Neural cell (in vitro differentiated cells): ENCODE measurements at regions not wholly inside any gene's neighbourhood (a gene's known extent, or its start where the extent isn't known, plus 50 kb on each side); places are given as distances from the start of the nearest gene placed in this dataset.

ENCODE experiments used
- H2AFZ ChIP-seq: fragments of 200-600, 300-800 bp; sonication (generic), shearing (Covaris generic); 2 replicates; pipeline ENCODE4 v1.6.0; 2014; ENCODE audit warnings: low read depth, mild to moderate bottlenecking, antibody characterized with exemption, low read length, moderate library complexity
- H3F3A ChIP-seq: fragments of 200-600 bp; shearing (Covaris generic); 2 replicates; pipeline ENCODE4 v1.6.1; 2016; ENCODE audit warnings: mild to moderate bottlenecking, moderate library complexity, mixed read lengths, antibody characterized with exemption, low read length; ENCODE audit not compliant: insufficient read depth, poor library complexity, severe bottlenecking
- H3K27ac ChIP-seq: fragments of 200-600, 300-800 bp; sonication (generic), shearing (Covaris generic); 2 replicates; pipeline ENCODE4 v1.5.1; 2014; ENCODE audit warnings: mild to moderate bottlenecking, low read length, moderate library complexity
- H3K27me3 ChIP-seq: fragments of 300-800, 200-600 bp; sonication (generic), shearing (Covaris generic); 2 replicates; pipeline ENCODE4 v1.6.0; 2014; ENCODE audit warnings: mild to moderate bottlenecking, low read depth, low read length, moderate library complexity; ENCODE audit not compliant: insufficient read depth
- H3K36me3 ChIP-seq: fragments of 300-800, 200-600 bp; sonication (generic), shearing (Covaris generic); 2 replicates; pipeline ENCODE4 v1.5.1; 2014; ENCODE audit warnings: mild to moderate bottlenecking, antibody characterized with exemption, low read length, moderate library complexity; ENCODE audit not compliant: insufficient read depth
- H3K4me2 ChIP-seq: fragments of 300-800, 200-600 bp; sonication (generic), shearing (Covaris generic); 2 replicates; pipeline ENCODE4 v1.6.0; 2014; ENCODE audit warnings: mild to moderate bottlenecking, low read length
- H3K4me3 ChIP-seq: fragments of 300-800, 200-600 bp; sonication (generic), shearing (Covaris generic); 2 replicates; pipeline ENCODE4 v1.5.1; 2014; ENCODE audit warnings: mild to moderate bottlenecking, low read length, moderate library complexity
- H3K79me2 ChIP-seq: fragments of 200-600 bp; shearing (Covaris generic); replicated peaks from 2 replicates; pipeline ENCODE4 v1.6.0; 2014; ENCODE audit warnings: mild to moderate bottlenecking, low read length, moderate library complexity; ENCODE audit not compliant: insufficient read depth
- H3K9ac ChIP-seq: fragments of 300-800, 200-600 bp; sonication (generic), shearing (Covaris generic); 2 replicates; pipeline ENCODE4 v1.6.1; 2016; ENCODE audit warnings: mild to moderate bottlenecking, low read length, mixed read lengths
- H3K9me2 ChIP-seq: fragments of 200-600 bp; shearing (Covaris generic); 2 replicates; pipeline ENCODE4 v1.6.1; 2016; ENCODE audit warnings: mild to moderate bottlenecking, low read length, mixed read lengths; ENCODE audit not compliant: insufficient read depth
- H3K9me3 ChIP-seq: fragments of 200-600, 300-800 bp; sonication (generic), shearing (Covaris generic); 2 replicates; pipeline ENCODE4 v1.6.1; 2016; ENCODE audit warnings: mild to moderate bottlenecking, mixed run types, low read length, moderate library complexity, mixed read lengths
- H4K20me1 ChIP-seq: fragments of 200-600 bp; shearing (Covaris generic); 2 replicates; pipeline ENCODE4 v1.6.1; 2016; ENCODE audit warnings: mild to moderate bottlenecking, mixed run types; ENCODE audit not compliant: insufficient read depth
- EP300 ChIP-seq: fragments of 450-650 bp; conservative IDR thresholded peaks from 2 replicates; pipeline ENCODE4 v1.6.1; 2014; ENCODE audit warnings: antibody characterized with exemption, mild to moderate bottlenecking, moderate library complexity; ENCODE audit not compliant: poor library complexity, severe bottlenecking
- EZH2 ChIP-seq: fragments of 200-600, 300-800 bp; shearing (Covaris generic), sonication (generic); IDR thresholded peaks from 2 replicates; pipeline ENCODE4 v1.6.1; 2014; ENCODE audit warnings: antibody characterized with exemption, low read length, borderline replicate concordance, mild to moderate bottlenecking; ENCODE audit not compliant: insufficient read depth, poor library complexity, severe bottlenecking
- MXI1 ChIP-seq: fragments of 450-650 bp; conservative IDR thresholded peaks from 2 replicates; pipeline ENCODE4 v1.6.1; 2014; ENCODE audit warnings: antibody characterized with exemption, mild to moderate bottlenecking; ENCODE audit not compliant: poor library complexity, severe bottlenecking
- POLR2AphosphoS5 ChIP-seq: IDR thresholded peaks from 2 replicates; pipeline ENCODE4 v1.6.1; 2012
- RAD21 ChIP-seq: fragments of 450-650 bp; conservative IDR thresholded peaks from 2 replicates; pipeline ENCODE4 v1.6.1; 2014; ENCODE audit warnings: antibody characterized with exemption, mild to moderate bottlenecking, moderate library complexity
- REST ChIP-seq: IDR thresholded peaks from 2 replicates; pipeline ENCODE4 v1.6.1; 2012; ENCODE audit warnings: borderline replicate concordance
- SMC3 ChIP-seq: fragments of 450-650 bp; conservative IDR thresholded peaks from 2 replicates; pipeline ENCODE4 v1.6.1; 2014; ENCODE audit warnings: antibody characterized with exemption, mild to moderate bottlenecking, moderate library complexity; ENCODE audit not compliant: poor library complexity
- TAF1 ChIP-seq: IDR thresholded peaks from 2 replicates; pipeline ENCODE4 v1.6.1; 2012; ENCODE audit warnings: low read depth
- TF ChIP-seq, protein P1 (sequence below): fragments of 450-650 bp; IDR thresholded peaks from 2 replicates; pipeline ENCODE4 v1.5.1; 2014; ENCODE audit warnings: antibody characterized with exemption, mild to moderate bottlenecking, moderate library complexity; ENCODE audit not compliant: poor library complexity, severe bottlenecking

- TF ChIP-seq RAD21: no peak
- TF ChIP-seq EZH2: no peak
- TF ChIP-seq TAF1: no peak
- TF ChIP-seq POLR2AphosphoS5: no peak
- no peak for TF ChIP-seq REST
- TF ChIP-seq EP300: no peak
- TF ChIP-seq, protein P1, sequence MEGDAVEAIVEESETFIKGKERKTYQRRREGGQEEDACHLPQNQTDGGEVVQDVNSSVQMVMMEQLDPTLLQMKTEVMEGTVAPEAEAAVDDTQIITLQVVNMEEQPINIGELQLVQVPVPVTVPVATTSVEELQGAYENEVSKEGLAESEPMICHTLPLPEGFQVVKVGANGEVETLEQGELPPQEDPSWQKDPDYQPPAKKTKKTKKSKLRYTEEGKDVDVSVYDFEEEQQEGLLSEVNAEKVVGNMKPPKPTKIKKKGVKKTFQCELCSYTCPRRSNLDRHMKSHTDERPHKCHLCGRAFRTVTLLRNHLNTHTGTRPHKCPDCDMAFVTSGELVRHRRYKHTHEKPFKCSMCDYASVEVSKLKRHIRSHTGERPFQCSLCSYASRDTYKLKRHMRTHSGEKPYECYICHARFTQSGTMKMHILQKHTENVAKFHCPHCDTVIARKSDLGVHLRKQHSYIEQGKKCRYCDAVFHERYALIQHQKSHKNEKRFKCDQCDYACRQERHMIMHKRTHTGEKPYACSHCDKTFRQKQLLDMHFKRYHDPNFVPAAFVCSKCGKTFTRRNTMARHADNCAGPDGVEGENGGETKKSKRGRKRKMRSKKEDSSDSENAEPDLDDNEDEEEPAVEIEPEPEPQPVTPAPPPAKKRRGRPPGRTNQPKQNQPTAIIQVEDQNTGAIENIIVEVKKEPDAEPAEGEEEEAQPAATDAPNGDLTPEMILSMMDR: no peak
- no peak for TF ChIP-seq MXI1
- no peak for TF ChIP-seq SMC3
- no peaks in the 10 kb centered on the region for H3K9me3 ChIP-seq
These were observed 108.4 kb downstream of the MSX2 start for GRCh38 chr5:174832811-174833210.

DNA sequence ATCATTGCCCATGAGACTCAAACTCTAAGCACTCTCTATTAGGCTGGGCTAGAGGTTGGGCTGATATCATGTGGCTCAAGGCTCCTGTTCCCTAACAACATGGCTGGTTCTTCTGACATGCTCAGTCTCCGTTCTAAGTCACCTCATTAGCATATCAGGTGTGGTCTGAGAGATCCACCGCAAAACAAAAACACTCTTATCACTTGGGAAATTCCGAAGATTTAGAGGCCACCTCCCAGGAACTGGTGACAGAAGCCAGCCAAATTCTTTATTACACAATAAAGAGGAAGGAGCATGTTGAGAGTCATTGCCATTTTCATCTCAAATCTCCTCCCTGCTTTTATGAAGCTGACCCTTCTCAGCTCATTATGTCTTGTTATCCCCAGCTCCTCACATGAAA lies 107.6 kb downstream of the MSX2 start:
- Histone ChIP-seq H3K36me3 (no peaks in the 10 kb centered on the region), H4K20me1 (no peaks in the 10 kb centered on the region), H3K9me2 (no peaks in the 10 kb centered on the region), H3K4me3 (no peak overlapping the region), H3K9ac (no peak overlapping the region), H3K79me2 (no peaks in the 10 kb centered on the region), H3F3A (no peaks in the 10 kb centered on the region), H3K9me3 (no peaks in the 10 kb centered on the region), H3K27ac (no peak overlapping the region), H2AFZ (no peak overlapping the region), H3K27me3 (no peaks in the 10 kb centered on the region), H3K4me2 (no peak overlapping the region)
- TF ChIP-seq, protein P1: no peak
- no peak for TF ChIP-seq MXI1
- no peak for TF ChIP-seq REST
- TF ChIP-seq SMC3: no peak
- TF ChIP-seq TAF1: no peak
- no peak for TF ChIP-seq EP300
- TF ChIP-seq EZH2: no peak
- no peak for TF ChIP-seq POLR2AphosphoS5
- TF ChIP-seq RAD21: no peak

More at GRCh38 chr5:174832811-174833210, 108.4 kb downstream of the MSX2 start:
- H3K79me2 ChIP-seq: no peaks in the 10 kb centered on the region
- no peak overlapping the region for H3K4me3 ChIP-seq
- no peaks in the 10 kb centered on the region for H4K20me1 ChIP-seq
- no peak overlapping the region for H2AFZ ChIP-seq
- no peaks in the 10 kb centered on the region for H3K27me3 ChIP-seq
- no peaks in the 10 kb centered on the region for H3K9me2 ChIP-seq
- no peaks in the 10 kb centered on the region for H3K36me3 ChIP-seq
- H3K4me2 ChIP-seq: no peak overlapping the region
- H3F3A ChIP-seq: no peaks in the 10 kb centered on the region
- no peak overlapping the region for H3K27ac ChIP-seq
- no peak overlapping the region for H3K9ac ChIP-seq
